ENCODE measurements at regions not wholly inside any gene's neighbourhood (a gene's known extent, or its start where the extent isn't known, plus 50 kb on each side); places are given as distances from the start of the nearest gene placed in this dataset.

GRCh38 chr4:156227321-156227720, 273.7 kb upstream of the CTSO start:
- TF ChIP-seq CTCF (IDR thresholded peaks at IDR 0.05; ENCODE audit: extremely low read depth in 1 of 2, insufficient read depth in 1 of 2, low read depth in 1 of 2, low read length in 2 of 2) (no peak), FOS (IDR thresholded peaks at IDR 0.05; ENCODE audit: borderline replicate concordance, insufficient read depth, low read length) (no peak), EZH2 (IDR thresholded peaks at IDR 0.05; ENCODE audit: borderline replicate concordance, low read depth, low read length, severe bottlenecking) (no peak), POLR2AphosphoS5 (IDR thresholded peaks at IDR 0.05; ENCODE audit: insufficient read depth, low read depth, low read length) (no peak), POLR2A (IDR thresholded peaks at IDR 0.05; ENCODE audit: low read depth, low read length) (no peak)

Data from endothelial cell of umbilical vein (primary cell).